Karpas-422 (cell line): ENCODE measurements at regions not wholly inside any gene's neighbourhood (a gene's known extent, or its start where the extent isn't known, plus 50 kb on each side); places are given as distances from the start of the nearest gene placed in this dataset.
"Not testable (repeated sequence)": the region's sequence is repeated elsewhere in the genome, so short reads cannot be mapped to it uniquely, and the experiment has no call there.

Experiments used
- DNase-seq: peaks from one replicate; pipeline ENCODE4 v3.0.0-alpha.2; 2015
- H2AFZ ChIP-seq: fragments of 200-600 bp; sonication (generic); 2 replicates; pipeline ENCODE4 v1.6.1; 2014; ENCODE audit warnings: antibody characterized with exemption, low read length, mixed read lengths
- H3K27ac ChIP-seq: fragments of 200-600 bp; sonication (generic); 2 replicates; pipeline ENCODE4 v1.5.1; 2014; ENCODE audit warnings: mild to moderate bottlenecking, low read length, moderate library complexity
- H3K27me3 ChIP-seq: fragments of 200-600 bp; sonication (generic); 2 replicates; pipeline ENCODE4 v1.6.1; 2014; ENCODE audit warnings: low read length, mixed read lengths
- H3K36me3 ChIP-seq: fragments of 200-600 bp; sonication (generic); 2 replicates; pipeline ENCODE4 v1.6.1; 2014; ENCODE audit warnings: low read length, mixed read lengths; ENCODE audit not compliant: insufficient read depth
- H3K4me1 ChIP-seq: fragments of 200-600 bp; sonication (generic); 2 replicates; pipeline ENCODE4 v1.6.1; 2014; ENCODE audit warnings: mild to moderate bottlenecking, low read length, mixed read lengths
- H3K4me2 ChIP-seq: fragments of 200-600 bp; sonication (generic); 2 replicates; pipeline ENCODE4 v1.6.1; 2014; ENCODE audit warnings: low read length, low read depth, mild to moderate bottlenecking; ENCODE audit not compliant: poor library complexity, severe bottlenecking
- H3K4me3 ChIP-seq: fragments of 200-600 bp; sonication (generic); 2 replicates; pipeline ENCODE4 v1.5.1; 2014; ENCODE audit warnings: mild to moderate bottlenecking, antibody characterized with exemption, low read length, mixed read lengths
- H3K79me2 ChIP-seq: fragments of 200-600 bp; sonication (generic); 2 replicates; pipeline ENCODE4 v1.6.1; 2014; ENCODE audit warnings: mild to moderate bottlenecking, low read length, mixed read lengths
- H3K9ac ChIP-seq: fragments of 200-600 bp; sonication (generic); 2 replicates; pipeline ENCODE4 v1.6.0; 2014; ENCODE audit warnings: low read length
- H3K9me2 ChIP-seq: fragments of 200-600 bp; sonication (generic), shearing (Covaris generic); replicated peaks from 2 replicates; pipeline ENCODE4 v1.6.0; 2014; ENCODE audit warnings: mild to moderate bottlenecking, low read length, moderate library complexity; ENCODE audit not compliant: insufficient read depth
- H3K9me3 ChIP-seq: fragments of 300-700, 200-600 bp; sonication (generic); 2 replicates; pipeline ENCODE4 v1.6.1; 2014; ENCODE audit warnings: low read length, mixed read lengths
- H4K20me1 ChIP-seq: fragments of 200-600 bp; sonication (generic); 2 replicates; pipeline ENCODE4 v1.6.1; 2014; ENCODE audit warnings: mild to moderate bottlenecking, antibody characterized with exemption, low read length, low read depth; ENCODE audit not compliant: insufficient read depth

GRCh38 chr20:23292311-23292710, 58.3 kb upstream of the NXT1 start:
- H3K9me3 ChIP-seq, H3K27ac ChIP-seq, H2AFZ ChIP-seq, H3K4me2 ChIP-seq, H3K36me3 ChIP-seq, H3K9me2 ChIP-seq, DNase-seq, H3K27me3 ChIP-seq, H3K9ac ChIP-seq, H4K20me1 ChIP-seq, H3K4me1 ChIP-seq, H3K79me2 ChIP-seq, H3K4me3 ChIP-seq: not testable (repeated sequence)

- DNase-seq = no peak
- H3K9ac ChIP-seq = no peak overlapping the region
- H3K9me3 ChIP-seq = no peaks in the 10 kb centered on the region
- no peaks in the 10 kb centered on the region for H3K79me2 ChIP-seq
- no peaks in the 10 kb centered on the region for H3K27me3 ChIP-seq
- H3K27ac ChIP-seq = no peak overlapping the region
- H2AFZ ChIP-seq = no peak overlapping the region
- no peaks in the 10 kb centered on the region for H3K4me1 ChIP-seq
- no peak overlapping the region for H3K4me3 ChIP-seq
- H3K36me3 ChIP-seq = no peaks in the 10 kb centered on the region
- no peaks in the 10 kb centered on the region for H4K20me1 ChIP-seq
- H3K4me2 ChIP-seq = no peak overlapping the region
- no peaks in the 10 kb centered on the region for H3K9me2 ChIP-seq
Observed at GRCh38 chr20:23291575-23292240, 58.9 kb upstream of the NXT1 start.

DNA sequence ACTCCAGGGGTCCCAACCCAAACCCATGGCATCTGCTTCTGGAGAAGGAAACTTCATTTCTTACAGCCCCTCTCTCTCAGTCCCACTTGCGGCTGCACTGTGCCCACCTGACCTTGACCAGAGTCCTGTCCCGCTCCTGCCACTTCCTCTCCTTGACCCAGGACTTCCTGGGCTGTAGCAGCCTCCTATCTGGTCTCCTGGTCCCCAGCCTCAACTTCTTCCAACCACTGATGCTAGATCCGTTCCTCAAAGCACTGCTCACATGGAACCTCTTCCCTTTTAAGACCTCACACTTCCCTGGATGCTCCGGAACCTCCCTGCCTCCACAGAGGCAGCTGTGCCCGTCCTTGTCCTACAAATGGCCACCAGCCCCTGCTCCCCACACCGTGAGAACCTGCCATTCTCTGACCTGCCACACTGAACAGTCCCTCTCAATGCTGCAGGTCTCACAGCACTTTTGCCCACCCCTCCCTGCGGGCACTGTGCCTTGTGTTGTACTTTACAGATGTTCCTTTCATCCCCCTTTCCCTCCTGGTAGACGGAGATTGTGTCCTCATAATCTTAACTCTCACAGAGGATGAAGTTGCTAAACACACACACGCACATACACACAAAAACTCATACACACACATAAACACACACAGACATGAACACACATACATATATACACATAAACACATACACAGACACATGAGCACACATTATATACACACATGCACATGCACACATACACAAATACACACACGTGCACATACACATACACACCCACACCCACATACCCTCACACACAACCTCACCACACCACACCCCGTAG, 59.6 kb upstream of the NXT1 start:
- Histone ChIP-seq H3K79me2 (no peaks in the 10 kb centered on the region), H3K4me1 (no peaks in the 10 kb centered on the region), H3K36me3 (no peaks in the 10 kb centered on the region), H3K4me2 (no peak overlapping the region), H2AFZ (no peak overlapping the region), H3K9ac (no peak overlapping the region), H3K9me2 (no peaks in the 10 kb centered on the region), H3K9me3 (no peaks in the 10 kb centered on the region), H4K20me1 (no peaks in the 10 kb centered on the region), H3K27me3 (no peaks in the 10 kb centered on the region), H3K4me3 (no peak overlapping the region), H3K27ac (no peak overlapping the region)
- DNase-seq = no peak

- Histone ChIP-seq H3K27me3 (no peaks in the 10 kb centered on the region), H3K4me3 (no peak overlapping the region), H3K27ac (no peak overlapping the region), H3K4me1 (no peaks in the 10 kb centered on the region), H4K20me1 (no peaks in the 10 kb centered on the region), H3K9ac (no peak overlapping the region), H3K4me2 (no peak overlapping the region), H3K79me2 (no peaks in the 10 kb centered on the region), H3K36me3 (no peaks in the 10 kb centered on the region), H2AFZ (no peak overlapping the region), H3K9me3 (no peaks in the 10 kb centered on the region), H3K9me2 (no peaks in the 10 kb centered on the region)
- DNase-seq = no peak
Observed at GRCh38 chr20:23289724-23290395, 60.7 kb upstream of the NXT1 start.

- Histone ChIP-seq H2AFZ (no peak overlapping the region), H4K20me1 (no peaks in the 10 kb centered on the region), H3K9me3 (no peaks in the 10 kb centered on the region), H3K4me3 (no peak overlapping the region), H3K79me2 (no peaks in the 10 kb centered on the region), H3K27ac (no peak overlapping the region), H3K9me2 (no peaks in the 10 kb centered on the region), H3K4me1 (no peaks in the 10 kb centered on the region), H3K9ac (no peak overlapping the region), H3K4me2 (no peak overlapping the region), H3K27me3 (no peaks in the 10 kb centered on the region), H3K36me3 (no peaks in the 10 kb centered on the region)
- no peak for DNase-seq
Observed at GRCh38 chr20:23289249-23289648, 61.3 kb upstream of the NXT1 start.

GRCh38 chr20:23287354-23288190, 63.0 kb upstream of the NXT1 start:
- Histone ChIP-seq H3K79me2 (no peaks in the 10 kb centered on the region), H4K20me1 (no peaks in the 10 kb centered on the region), H3K27me3 (no peaks in the 10 kb centered on the region), H3K9me3 (no peaks in the 10 kb centered on the region), H3K36me3 (no peaks in the 10 kb centered on the region), H3K9ac (no peak overlapping the region), H3K4me1 (no peaks in the 10 kb centered on the region), H2AFZ (no peak overlapping the region), H3K4me2 (no peak overlapping the region), H3K4me3 (no peak overlapping the region), H3K27ac (no peak overlapping the region), H3K9me2 (no peaks in the 10 kb centered on the region)
- no peak for DNase-seq

DNA sequence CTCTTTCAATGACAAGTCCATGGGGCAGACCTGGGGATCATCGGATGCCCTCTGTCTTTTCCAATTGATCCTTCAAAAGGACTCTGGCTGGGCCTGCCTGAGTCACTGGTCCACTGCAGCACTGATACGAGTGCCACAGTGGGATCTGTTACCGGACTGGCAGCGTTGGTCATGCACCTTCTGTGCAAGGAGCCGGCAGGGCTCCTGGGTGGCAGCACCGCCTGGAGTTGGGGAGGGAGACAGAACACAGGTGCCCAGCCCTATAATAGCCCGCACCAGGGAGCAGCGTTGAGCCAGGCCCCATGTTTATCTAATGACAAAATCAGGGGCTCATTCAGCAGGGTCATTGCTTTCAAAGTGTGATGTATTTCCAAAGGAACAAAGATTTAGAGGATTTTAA, 64.2 kb upstream of the NXT1 start:
- Histone ChIP-seq H2AFZ (no peak overlapping the region), H3K27me3 (no peaks in the 10 kb centered on the region), H3K9me2 (no peaks in the 10 kb centered on the region), H3K9me3 (no peaks in the 10 kb centered on the region), H3K27ac (no peak overlapping the region), H3K4me3 (no peak overlapping the region), H3K4me2 (no peak overlapping the region), H4K20me1 (no peaks in the 10 kb centered on the region), H3K79me2 (no peaks in the 10 kb centered on the region), H3K36me3 (no peaks in the 10 kb centered on the region), H3K9ac (no peak overlapping the region), H3K4me1 (no peaks in the 10 kb centered on the region)
- DNase-seq = no peak

- Histone ChIP-seq H3K79me2 (no peaks in the 10 kb centered on the region), H3K9ac (no peak overlapping the region), H4K20me1 (no peaks in the 10 kb centered on the region), H3K4me2 (no peak overlapping the region), H3K4me1 (no peaks in the 10 kb centered on the region), H3K9me2 (no peaks in the 10 kb centered on the region), H3K9me3 (no peaks in the 10 kb centered on the region), H3K27me3 (no peaks in the 10 kb centered on the region), H2AFZ (no peak overlapping the region), H3K36me3 (no peaks in the 10 kb centered on the region), H3K4me3 (no peak overlapping the region), H3K27ac (no peak overlapping the region)
- DNase-seq = no peak
Observed at GRCh38 chr20:23285536-23285935, 65.1 kb upstream of the NXT1 start.
